ENCODE measurements at regions not wholly inside any gene's neighbourhood (a gene's known extent, or its start where the extent isn't known, plus 50 kb on each side); places are given as distances from the start of the nearest gene placed in this dataset.

GRCh38 chr5:124301850-124302249 lies 444.6 kb downstream of the ZNF608 start:
- Mint-ChIP-seq H3K9me3 (no peaks in the 10 kb centered on the region), H3K36me3 (no peaks in the 10 kb centered on the region), H3K4me3 (no peak overlapping the region), H3K4me1 (no peaks in the 10 kb centered on the region), H3K27ac (no peak overlapping the region), H3K27me3 (no peaks in the 10 kb centered on the region)

- H3K4me1 Mint-ChIP-seq: no peaks in the 10 kb centered on the region
- no peak overlapping the region for H3K4me3 Mint-ChIP-seq
- H3K27ac Mint-ChIP-seq: no peak overlapping the region
- H3K9me3 Mint-ChIP-seq: no peaks in the 10 kb centered on the region
- no peaks in the 10 kb centered on the region for H3K27me3 Mint-ChIP-seq
- no peaks in the 10 kb centered on the region for H3K36me3 Mint-ChIP-seq
Observed at GRCh38 chr5:124300815-124301621, 445.4 kb downstream of the ZNF608 start.

- Mint-ChIP-seq H3K36me3 (no peaks in the 10 kb centered on the region), H3K4me1 (no peaks in the 10 kb centered on the region), H3K27me3 (no peaks in the 10 kb centered on the region), H3K4me3 (no peak overlapping the region), H3K27ac (no peak overlapping the region), H3K9me3 (peaks cover 6% of the 10 kb centered on the region)
Observed at GRCh38 chr5:124297826-124298225, 448.6 kb downstream of the ZNF608 start.

- no peak overlapping the region for H3K27ac Mint-ChIP-seq
- H3K4me3 Mint-ChIP-seq: no peak overlapping the region
- H3K36me3 Mint-ChIP-seq: no peaks in the 10 kb centered on the region
- peaks cover 6% of the 10 kb centered on the region for H3K9me3 Mint-ChIP-seq
- no peaks in the 10 kb centered on the region for H3K4me1 Mint-ChIP-seq
- H3K27me3 Mint-ChIP-seq: no peaks in the 10 kb centered on the region
Observed at GRCh38 chr5:124292322-124292855, 454.1 kb downstream of the ZNF608 start.

GRCh38 chr5:124289641-124290311 lies 456.7 kb downstream of the ZNF608 start:
- peaks cover 6% of the 10 kb centered on the region for H3K9me3 Mint-ChIP-seq
- H3K27me3 Mint-ChIP-seq: no peaks in the 10 kb centered on the region
- H3K4me1 Mint-ChIP-seq: no peaks in the 10 kb centered on the region
- H3K27ac Mint-ChIP-seq: no peak overlapping the region
- H3K4me3 Mint-ChIP-seq: no peak overlapping the region
- no peaks in the 10 kb centered on the region for H3K36me3 Mint-ChIP-seq

GRCh38 chr5:124289130-124289529 lies 457.3 kb downstream of the ZNF608 start:
- no peaks in the 10 kb centered on the region for H3K27me3 Mint-ChIP-seq
- no peak overlapping the region for H3K27ac Mint-ChIP-seq
- H3K4me3 Mint-ChIP-seq: no peak overlapping the region
- no peaks in the 10 kb centered on the region for H3K36me3 Mint-ChIP-seq
- no peaks in the 10 kb centered on the region for H3K9me3 Mint-ChIP-seq
- no peaks in the 10 kb centered on the region for H3K4me1 Mint-ChIP-seq

- no peak overlapping the region for H3K27ac Mint-ChIP-seq
- H3K4me1 Mint-ChIP-seq: no peaks in the 10 kb centered on the region
- peaks cover 2% of the 10 kb centered on the region for H3K9me3 Mint-ChIP-seq
- H3K36me3 Mint-ChIP-seq: no peaks in the 10 kb centered on the region
- no peaks in the 10 kb centered on the region for H3K27me3 Mint-ChIP-seq
- no peak overlapping the region for H3K4me3 Mint-ChIP-seq
Observed at GRCh38 chr5:124287813-124288212, 458.6 kb downstream of the ZNF608 start.

GRCh38 chr5:124285733-124286132 lies 460.7 kb downstream of the ZNF608 start:
- H3K36me3 Mint-ChIP-seq: no peaks in the 10 kb centered on the region
- no peaks in the 10 kb centered on the region for H3K4me1 Mint-ChIP-seq
- no peaks in the 10 kb centered on the region for H3K27me3 Mint-ChIP-seq
- H3K4me3 Mint-ChIP-seq: no peak overlapping the region
- H3K27ac Mint-ChIP-seq: no peak overlapping the region
- peaks cover 8% of the 10 kb centered on the region for H3K9me3 Mint-ChIP-seq

- no peak overlapping the region for H3K4me3 Mint-ChIP-seq
- H3K9me3 Mint-ChIP-seq: peaks cover 8% of the 10 kb centered on the region
- no peaks in the 10 kb centered on the region for H3K4me1 Mint-ChIP-seq
- no peak overlapping the region for H3K27ac Mint-ChIP-seq
- no peaks in the 10 kb centered on the region for H3K27me3 Mint-ChIP-seq
- H3K36me3 Mint-ChIP-seq: no peaks in the 10 kb centered on the region
Observed at GRCh38 chr5:124285071-124285470, 461.4 kb downstream of the ZNF608 start.

- H3K9me3 Mint-ChIP-seq: peaks cover 8% of the 10 kb centered on the region
- no peaks in the 10 kb centered on the region for H3K4me1 Mint-ChIP-seq
- H3K27ac Mint-ChIP-seq: no peak overlapping the region
- no peak overlapping the region for H3K4me3 Mint-ChIP-seq
- H3K36me3 Mint-ChIP-seq: no peaks in the 10 kb centered on the region
- no peaks in the 10 kb centered on the region for H3K27me3 Mint-ChIP-seq
Observed at GRCh38 chr5:124283031-124283430, 463.4 kb downstream of the ZNF608 start.

GRCh38 chr5:124280079-124280478 lies 466.4 kb downstream of the ZNF608 start:
- Mint-ChIP-seq H3K9me3 (peaks cover 8% of the 10 kb centered on the region), H3K4me1 (no peaks in the 10 kb centered on the region), H3K36me3 (no peaks in the 10 kb centered on the region), H3K4me3 (no peak overlapping the region), H3K27ac (no peak overlapping the region), H3K27me3 (no peaks in the 10 kb centered on the region)

- no peaks in the 10 kb centered on the region for H3K4me1 Mint-ChIP-seq
- no peaks in the 10 kb centered on the region for H3K36me3 Mint-ChIP-seq
- H3K9me3 Mint-ChIP-seq: peaks cover 8% of the 10 kb centered on the region
- H3K4me3 Mint-ChIP-seq: no peak overlapping the region
- no peaks in the 10 kb centered on the region for H3K27me3 Mint-ChIP-seq
- H3K27ac Mint-ChIP-seq: no peak overlapping the region
Observed at GRCh38 chr5:124279146-124279876, 467.1 kb downstream of the ZNF608 start.

- H3K27me3 Mint-ChIP-seq: no peaks in the 10 kb centered on the region
Observed at GRCh38 chr5:124278636-124279035, 467.8 kb downstream of the ZNF608 start.

GRCh38 chr5:124277767-124278545 lies 468.5 kb downstream of the ZNF608 start:
- H3K27ac Mint-ChIP-seq: no peak overlapping the region
- H3K36me3 Mint-ChIP-seq: no peaks in the 10 kb centered on the region
- no peak overlapping the region for H3K4me3 Mint-ChIP-seq
- H3K9me3 Mint-ChIP-seq: peaks cover 7% of the 10 kb centered on the region
- H3K27me3 Mint-ChIP-seq: no peaks in the 10 kb centered on the region
- no peaks in the 10 kb centered on the region for H3K4me1 Mint-ChIP-seq

More at GRCh38 chr5:124278636-124279035, 467.8 kb downstream of the ZNF608 start:
- Mint-ChIP-seq H3K9me3 (peaks cover 8% of the 10 kb centered on the region), H3K27ac (no peak overlapping the region), H3K4me1 (no peaks in the 10 kb centered on the region), H3K36me3 (no peaks in the 10 kb centered on the region), H3K4me3 (no peak overlapping the region)

- Mint-ChIP-seq H3K27ac (no peak overlapping the region), H3K27me3 (no peaks in the 10 kb centered on the region), H3K4me3 (no peak overlapping the region), H3K36me3 (no peaks in the 10 kb centered on the region), H3K9me3 (no peaks in the 10 kb centered on the region), H3K4me1 (no peaks in the 10 kb centered on the region)
Observed at GRCh38 chr5:124276166-124276565, 470.3 kb downstream of the ZNF608 start.

Measured in activated naive CD4-positive, alpha-beta T cell treated with anti-CD3 and anti-CD28 coated beads, Interleukin-2, amount 50 U/mL, for 24 hours (primary cell).